SH-SY5Y (cell line): ENCODE measurements at regions not wholly inside any gene's neighbourhood (a gene's known extent, or its start where the extent isn't known, plus 50 kb on each side); places are given as distances from the start of the nearest gene placed in this dataset.

Source experiments
- GATA2 ChIP-seq: IDR thresholded peaks from 2 replicates; pipeline ENCODE4 v1.6.1; 2011; ENCODE audit warnings: mild to moderate bottlenecking, low read depth, low read length
- GATA3 ChIP-seq: IDR thresholded peaks from 2 replicates; pipeline ENCODE4 v1.6.1; 2011; ENCODE audit warnings: low read depth, mild to moderate bottlenecking, low read length, moderate library complexity

DNA sequence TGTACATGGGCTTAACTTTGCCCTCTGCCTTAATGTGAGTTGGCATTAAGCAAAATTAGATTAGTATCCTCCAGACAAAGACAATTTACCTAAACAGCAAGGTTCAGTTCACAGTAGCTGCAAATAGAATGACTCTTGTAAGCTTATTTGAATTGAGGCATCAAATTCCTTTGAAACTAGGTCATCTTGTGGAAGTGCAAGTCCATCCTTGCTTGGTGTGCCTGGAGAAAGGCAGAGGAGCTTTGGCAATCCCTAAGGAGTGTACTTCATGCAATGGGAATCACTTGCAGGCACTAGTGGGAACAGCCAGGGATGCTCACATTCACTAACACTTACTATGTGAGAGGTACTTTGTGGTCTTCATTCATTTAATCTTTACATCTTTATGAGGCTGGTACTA, 118.3 kb downstream of the DRD1 start:
- TF ChIP-seq GATA3 (no peak), GATA2 (no peak)

DNA sequence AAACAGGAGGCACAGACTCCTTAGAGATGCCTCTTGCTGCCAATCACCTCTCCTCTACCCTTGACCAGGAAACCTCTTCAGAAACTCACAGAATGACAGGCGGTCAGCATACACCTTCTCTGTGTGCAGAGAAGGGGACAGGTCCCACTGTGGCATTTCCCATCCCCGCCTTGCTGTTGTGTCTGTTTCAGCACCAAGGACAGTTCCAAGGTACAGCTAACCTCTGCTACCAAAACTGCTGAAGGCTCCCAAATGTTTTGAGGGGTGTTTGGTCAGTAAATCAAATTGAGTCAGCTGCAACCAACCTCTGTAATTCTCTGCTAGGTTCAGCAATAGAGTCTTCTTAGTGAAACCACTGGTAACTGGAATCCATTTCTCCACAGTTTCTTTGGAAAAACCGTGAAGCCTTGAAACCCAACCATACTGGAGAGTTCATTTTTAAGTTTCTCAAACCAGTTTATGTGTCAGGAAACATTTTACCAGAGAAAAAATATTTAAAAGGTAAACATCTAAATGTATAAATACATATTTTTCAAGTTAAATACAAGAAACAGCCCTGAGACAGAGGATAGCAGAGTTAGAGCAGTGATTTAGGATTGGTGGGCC, 122.0 kb downstream of the DRD1 start:
- TF ChIP-seq GATA3 (no peak), GATA2 (no peak)

DNA sequence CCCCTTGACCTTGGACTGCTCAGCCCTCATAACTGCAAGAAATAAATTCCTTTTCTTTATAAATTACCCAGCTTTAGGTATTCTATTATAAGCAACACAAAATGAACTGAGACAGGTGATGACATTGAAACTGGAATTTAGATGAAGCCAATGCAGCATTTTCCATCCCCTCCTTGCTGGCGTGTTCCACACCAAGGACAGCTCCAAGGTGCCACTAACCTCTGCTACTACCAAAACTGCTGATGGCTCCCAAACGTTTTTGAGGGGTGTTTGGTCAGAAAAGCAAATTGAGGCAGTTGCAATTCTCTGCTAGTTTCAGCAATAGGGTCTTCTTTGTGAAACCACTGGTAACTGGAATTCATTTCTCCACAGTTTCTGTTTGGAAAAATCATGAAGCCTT, 124.8 kb downstream of the DRD1 start:
- TF ChIP-seq GATA2 (no peak), GATA3 (no peak)

DNA sequence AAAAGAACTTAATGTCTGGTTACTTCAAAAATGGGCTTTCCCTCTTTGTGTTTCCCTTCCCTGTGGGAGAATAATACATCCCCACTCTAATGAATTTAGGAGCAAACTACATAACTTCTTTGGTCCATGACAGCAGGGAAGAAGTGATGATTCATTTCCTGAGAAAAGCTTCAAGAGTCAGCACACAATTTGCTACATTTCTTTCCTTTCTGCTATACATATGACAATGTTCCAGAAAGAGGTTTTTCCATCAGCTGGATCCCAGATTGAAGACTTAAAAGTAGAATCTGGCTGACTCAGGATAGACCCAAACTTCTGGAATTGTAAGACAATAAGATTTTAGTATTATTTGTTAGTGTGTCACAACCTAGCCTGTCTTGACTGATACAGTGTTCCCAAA, 126.1 kb downstream of the DRD1 start:
- TF ChIP-seq GATA3 (no peak), GATA2 (no peak)

DNA sequence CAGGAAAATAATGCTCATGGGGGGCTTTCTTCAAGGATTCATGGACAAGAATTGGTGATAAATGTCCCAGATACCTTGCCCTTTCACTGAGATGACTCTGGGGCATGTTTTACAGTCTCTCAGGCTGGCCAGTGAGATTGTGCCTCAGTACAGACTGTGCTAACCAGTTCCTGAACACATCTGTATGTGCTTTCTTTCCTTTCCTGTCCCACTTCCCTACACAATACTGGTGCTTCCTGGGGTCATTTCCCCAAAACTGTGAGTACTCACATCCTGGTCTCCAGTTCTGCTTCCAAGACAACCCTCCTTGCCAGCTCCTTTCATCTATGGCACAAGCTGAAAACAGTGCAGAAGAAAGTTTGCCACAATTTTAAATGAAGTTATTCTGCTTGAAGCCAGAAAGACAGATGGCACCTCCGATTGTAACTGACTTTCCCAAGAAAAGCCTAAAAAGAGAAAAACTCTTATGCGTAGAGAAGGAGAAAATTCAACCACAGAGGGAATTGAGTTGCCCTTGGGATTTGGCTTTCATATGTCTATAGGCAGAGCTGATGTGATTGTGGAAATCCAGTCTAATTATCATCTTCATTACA, 134.7 kb downstream of the DRD1 start:
- TF ChIP-seq GATA2, result no peak
- no peak for TF ChIP-seq GATA3

DNA sequence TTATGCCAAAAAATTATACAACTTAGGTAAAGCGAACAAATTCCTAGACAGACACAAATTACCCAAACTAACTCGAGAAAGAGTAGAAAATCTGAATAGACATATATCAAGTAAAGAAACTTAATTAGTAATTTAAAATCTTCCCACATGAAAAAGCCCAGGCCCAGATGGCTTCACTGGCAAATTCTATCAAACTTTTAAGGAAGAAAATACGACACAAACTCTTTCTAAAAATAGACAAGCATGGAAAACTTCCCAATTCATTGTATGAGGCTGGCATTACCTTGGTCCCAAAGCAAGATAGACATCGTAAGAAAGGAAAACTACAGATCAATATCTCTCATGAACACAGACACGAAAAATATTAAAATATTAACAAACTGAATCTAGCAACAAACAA, 135.3 kb downstream of the DRD1 start:
- no peak for TF ChIP-seq GATA3

DNA sequence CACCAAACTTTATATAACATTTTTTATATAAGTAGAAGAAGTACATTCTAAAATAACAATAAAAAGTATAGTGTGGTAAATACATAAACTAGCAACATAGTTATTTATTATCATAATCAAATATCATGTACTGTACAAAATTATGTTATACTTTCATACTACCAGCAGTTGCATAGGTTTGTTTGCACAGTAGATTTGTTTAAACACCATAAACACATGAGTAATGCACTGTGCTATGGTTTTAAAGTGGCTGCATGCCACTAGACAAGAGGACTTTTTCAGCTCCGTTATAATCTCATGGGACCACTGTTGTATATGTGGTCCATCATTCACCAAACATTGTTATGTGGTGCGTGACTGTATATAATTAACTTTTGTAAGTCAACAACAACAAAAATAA, 137.6 kb downstream of the DRD1 start:
- TF ChIP-seq GATA3, result no peak

DNA sequence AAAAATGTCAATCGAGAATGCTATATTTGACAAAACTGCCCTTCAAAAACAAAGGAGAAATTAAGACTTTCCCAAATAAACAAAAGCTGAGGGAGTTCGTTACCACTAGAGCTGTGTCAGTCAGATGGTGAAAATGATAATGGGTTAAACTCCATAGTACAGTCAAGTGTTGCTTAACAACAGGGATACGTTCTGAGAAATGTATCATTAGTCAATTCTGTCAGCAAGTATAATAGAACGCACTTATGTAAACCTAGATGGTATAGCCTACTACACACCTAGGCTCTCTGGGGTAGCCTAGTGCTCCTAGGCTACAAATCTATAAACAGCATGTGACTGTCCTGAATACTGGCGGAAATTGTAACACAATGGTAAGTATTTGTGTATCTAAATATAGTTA, 138.7 kb downstream of the DRD1 start:
- TF ChIP-seq GATA3 (no peak), GATA2 (no peak)

DNA sequence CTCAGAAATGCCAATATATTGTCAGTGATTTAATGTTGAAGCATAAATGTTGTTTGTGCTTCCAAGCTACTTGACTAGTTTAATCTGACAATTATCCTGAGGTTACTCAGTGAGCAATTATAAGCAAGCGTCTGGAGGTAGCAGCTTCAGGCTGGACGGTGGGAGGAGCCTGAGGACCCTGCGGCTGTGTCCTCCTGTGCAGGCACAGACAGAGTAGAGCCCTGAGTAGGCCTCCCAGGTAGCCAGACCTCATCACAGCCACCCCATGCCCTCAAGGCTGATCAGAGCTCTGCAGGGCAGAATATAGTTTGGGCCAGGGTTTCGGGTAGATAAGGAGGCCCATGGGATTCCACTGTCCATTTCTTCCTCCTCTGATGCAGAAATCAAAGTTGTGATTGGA, 153.6 kb downstream of the DRD1 start:
- TF ChIP-seq GATA3 (no peak), GATA2 (no peak)

DNA sequence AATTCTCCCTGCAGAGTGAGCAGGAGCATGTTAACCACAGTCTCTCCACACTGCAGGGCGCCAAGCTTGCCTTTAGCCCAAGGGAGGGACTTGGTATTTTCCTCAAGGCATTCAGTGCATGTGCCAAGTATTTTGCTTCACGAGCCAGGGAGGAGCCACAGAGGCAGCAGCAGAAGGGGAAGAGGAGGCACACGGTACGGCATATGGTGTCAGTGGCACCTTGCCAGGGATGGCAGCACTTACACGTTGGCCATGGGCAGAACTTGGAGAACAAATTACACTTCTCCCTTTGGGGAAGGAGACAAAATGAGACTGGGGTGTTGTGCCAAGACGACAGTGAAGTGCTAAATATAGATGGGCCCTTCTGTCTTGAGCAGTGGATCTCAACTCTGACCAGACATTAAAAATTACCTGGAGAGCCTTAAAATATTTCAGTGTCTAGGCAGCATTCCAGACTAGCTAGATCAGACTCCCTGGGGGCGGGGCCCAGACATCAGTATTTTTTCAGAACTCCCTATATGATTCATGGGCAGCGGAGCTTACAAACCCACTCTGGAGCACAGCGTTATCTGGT, 155.8 kb downstream of the DRD1 start:
- TF ChIP-seq GATA3, result no peak
- no peak for TF ChIP-seq GATA2

DNA sequence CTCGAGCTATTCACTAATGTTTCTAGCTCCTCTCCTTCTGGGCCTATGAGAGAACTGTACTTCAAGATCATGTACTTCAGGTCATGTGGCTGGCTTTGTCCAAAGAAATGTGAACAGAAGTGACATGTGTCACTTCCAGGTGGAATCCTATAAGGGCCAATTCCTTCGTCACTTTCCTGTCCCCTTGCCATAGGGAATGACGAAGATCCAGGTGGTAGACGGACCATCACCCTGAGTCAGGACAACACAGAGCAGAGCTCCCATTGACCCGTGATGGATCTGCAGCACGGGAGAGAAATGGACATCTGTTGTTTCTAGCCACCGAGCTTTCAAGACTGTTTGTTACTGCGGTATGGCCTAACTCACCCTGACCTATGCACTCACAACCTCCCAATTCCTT, 157.0 kb downstream of the DRD1 start:
- TF ChIP-seq GATA3 (no peak), GATA2 (no peak)

DNA sequence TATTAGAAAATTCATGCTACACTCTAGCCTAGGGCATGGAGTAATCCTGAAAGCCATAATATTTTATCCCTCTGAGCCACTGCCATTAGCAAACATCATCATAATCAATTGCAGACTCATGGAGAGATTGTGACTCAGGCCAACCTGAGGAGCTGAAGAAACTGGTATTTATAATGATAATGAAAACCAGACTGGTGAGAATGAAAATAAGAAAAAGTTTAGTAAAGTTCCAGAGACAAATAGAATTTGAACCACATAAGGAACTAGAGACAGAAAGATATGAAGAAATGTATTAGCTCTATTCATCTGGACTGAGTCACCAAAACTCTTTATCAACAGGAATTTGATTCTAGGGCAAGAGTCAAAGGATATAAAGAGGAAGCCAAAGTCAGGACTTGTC, 158.7 kb downstream of the DRD1 start:
- TF ChIP-seq GATA2 (no peak), GATA3 (no peak)

DNA sequence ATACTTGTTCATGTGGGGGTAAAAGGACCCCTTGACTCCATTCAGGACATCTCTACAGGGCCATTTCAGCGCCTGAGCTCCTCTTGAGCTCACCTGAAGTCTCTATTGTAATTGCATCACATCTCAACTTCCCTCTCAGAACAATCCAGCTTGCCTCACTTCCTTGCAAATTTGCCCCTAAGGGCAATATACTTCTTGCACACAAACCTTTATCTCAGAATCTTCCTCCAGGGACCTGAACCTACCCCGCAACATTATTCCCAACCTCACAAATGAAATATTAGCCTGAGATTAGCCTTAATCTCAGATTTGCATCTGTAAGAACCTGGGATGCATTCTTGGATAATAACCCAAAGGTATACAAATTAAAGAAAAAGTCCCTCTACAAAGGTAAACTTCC, 159.2 kb downstream of the DRD1 start:
- TF ChIP-seq GATA3, result no peak
- no peak for TF ChIP-seq GATA2

DNA sequence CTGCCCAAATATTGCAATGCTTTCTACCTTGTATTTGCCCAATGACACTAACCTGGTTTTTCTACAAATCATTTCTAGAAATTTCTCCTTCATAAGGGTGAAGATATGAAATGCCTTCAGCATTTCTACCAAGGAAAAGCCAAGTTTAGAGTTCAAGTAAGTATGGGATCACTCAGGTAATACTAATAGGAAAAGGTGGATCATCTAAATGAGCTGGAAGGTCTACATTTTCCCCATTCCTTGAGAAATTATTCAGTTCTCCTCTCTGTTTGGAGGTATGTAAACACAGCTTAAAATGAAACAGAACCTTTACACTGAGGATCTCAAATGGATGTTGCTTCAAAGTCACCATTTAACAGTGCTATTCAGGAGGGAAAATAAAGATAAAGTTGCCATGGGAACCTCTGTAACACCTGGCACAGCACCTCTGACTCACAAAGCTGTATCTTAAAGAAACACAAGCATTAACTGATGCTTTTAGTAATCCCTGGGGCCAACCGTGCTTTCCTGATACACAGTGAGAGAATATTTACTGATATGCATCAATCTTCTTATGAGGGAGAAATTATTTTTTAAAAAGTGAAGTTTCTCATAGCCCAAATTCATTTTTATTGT, 161.3 kb downstream of the DRD1 start:
- TF ChIP-seq GATA3 (no peak), GATA2 (no peak)

DNA sequence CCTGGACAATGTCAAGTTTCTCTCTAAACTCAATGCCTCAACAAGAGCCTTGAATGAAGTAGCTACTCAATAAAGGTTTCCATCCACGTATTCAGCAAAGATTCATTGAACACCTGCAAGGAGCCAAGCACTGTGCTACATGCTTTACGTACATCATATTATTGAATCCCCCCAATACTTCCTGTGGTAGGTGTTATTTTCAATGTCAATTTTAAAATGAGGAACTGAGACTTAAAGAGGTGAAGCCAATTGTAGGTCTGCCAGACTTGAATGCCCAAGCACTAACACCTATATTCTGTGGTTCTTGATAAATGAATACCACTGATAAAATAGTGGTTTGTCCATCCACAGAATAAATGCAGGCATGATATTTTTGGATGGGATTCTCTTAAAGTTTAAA, 162.3 kb downstream of the DRD1 start:
- no peak for TF ChIP-seq GATA2
